Kidney (tissue), 13 donors: ENCODE measurements at regions not wholly inside any gene's neighbourhood (a gene's known extent, or its start where the extent isn't known, plus 50 kb on each side); places are given as distances from the start of the nearest gene placed in this dataset.

Experiments
- DNase-seq, 5 donors: peaks; one replicate each; pipeline ENCODE4 v3.0.0-alpha.2; 2013 to 2020
- FAIRE-seq: peaks from 2 replicates; lab custom pipeline; 2012; peaks lifted over from hg19 to GRCh38; lab: Jason Lieb, UNC
- H3K27ac ChIP-seq, 2 donors: one replicate each; pipeline ENCODE4 v1.7.0; 2013; ENCODE audit warnings: low read depth in 2 of 2, low read length in 2 of 2, inconsistent platforms in 1 of 2
- H3K27me3 ChIP-seq: one replicate; pipeline ENCODE4 v1.7.1; 2013; ENCODE audit warnings: low read length, inconsistent platforms; ENCODE audit not compliant: control insufficient read depth, insufficient read depth
- H3K36me3 ChIP-seq, 3 donors: one replicate each; pipeline versions ENCODE4 v1.7.0 to v1.7.1; 2013; ENCODE audit warnings: low read length in 3 of 3, control low read depth in 1 of 3, inconsistent platforms in 1 of 3; ENCODE audit not compliant: insufficient read depth in 3 of 3, control insufficient read depth in 2 of 3
- H3K4me1 ChIP-seq, 3 donors: one replicate each; pipeline versions ENCODE4 v1.7.0 to v1.7.1; 2013; ENCODE audit warnings: low read length in 3 of 3, inconsistent platforms in 1 of 3, low read depth in 1 of 3; ENCODE audit not compliant: control insufficient read depth in 2 of 3, insufficient read depth in 2 of 3
- H3K4me3 ChIP-seq, 3 donors: one replicate each; pipeline versions ENCODE4 v1.7.0 to v1.8.1; 2013; ENCODE audit warnings: low read length in 3 of 3, control low read depth in 1 of 3, inconsistent platforms in 1 of 3
- H3K9ac ChIP-seq, 3 donors: one replicate each; pipeline versions ENCODE4 v1.7.0 to v1.7.1; 2013; ENCODE audit warnings: low read length in 3 of 3, control low read depth in 1 of 3, inconsistent platforms in 1 of 3
- H3K9me3 ChIP-seq, 3 donors: one replicate each; pipeline versions ENCODE4 v1.7.0 to v1.7.1; 2013; ENCODE audit warnings: low read length in 3 of 3, control low read depth in 1 of 3, inconsistent platforms in 1 of 3; ENCODE audit not compliant: control insufficient read depth in 2 of 3, insufficient read depth in 1 of 3
- intact Hi-C: fragments of 100-400 bp; cut with DNase I; formaldehyde crosslinking; loops from one replicate; pipeline ENCODE4 v1.11.1; 2022
- TF ChIP-seq, protein P1 (sequence below): IDR thresholded peaks from 3 replicates; pipeline ENCODE4 v1.5.1; 2012; ENCODE audit warnings: mild to moderate bottlenecking, moderate library complexity, borderline replicate concordance; ENCODE audit not compliant: insufficient read depth; ENCODE audit errors: extremely low read depth
- donor health status: control.
- donor health status: control.
- donor health status: control.
- donor health status: control.
- donor health status: control.
- donor health status: DM: yes; HTN: yes; CAD: no.
- donor health status: Normal renal cell carcinoma (clear cell type).

DNA sequence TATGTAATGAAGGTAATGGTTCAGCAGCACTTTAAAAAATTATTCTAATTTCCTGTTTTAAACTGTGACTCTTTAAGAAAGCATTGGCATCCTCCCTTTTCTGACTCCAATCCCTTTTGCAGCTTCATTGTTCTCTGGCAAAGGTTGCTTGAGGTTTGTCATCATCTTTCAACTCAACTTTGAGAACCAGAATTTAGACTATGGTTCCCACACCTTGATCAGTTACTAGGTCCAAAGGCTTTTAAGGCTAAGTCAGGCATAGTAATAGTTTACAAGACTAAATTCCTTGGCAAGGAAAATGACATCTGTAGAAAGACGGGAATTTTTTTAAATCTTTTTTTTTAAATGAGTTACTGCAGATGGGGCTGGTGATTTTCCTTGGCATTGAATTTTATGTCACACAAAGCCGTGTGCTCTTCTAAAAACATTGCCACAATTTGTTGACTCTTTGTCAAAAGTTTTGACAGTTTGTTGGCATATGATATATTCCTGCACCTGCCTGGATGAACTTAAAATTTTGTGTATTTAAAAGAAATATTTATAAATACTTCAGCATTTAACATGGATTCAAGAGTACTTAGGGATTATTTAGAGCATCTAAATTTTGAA, 451.0 kb downstream of the MEIS1 start:
- Histone ChIP-seq H3K9me3 (peaks cover 0 to 4% (median 0%) of the 10 kb centered on the region in 3 donors), H3K27me3 (no peaks in the 10 kb centered on the region), H3K36me3 (no peaks in the 10 kb centered on the region), H3K4me1 (no peaks in the 10 kb centered on the region), H3K9ac (no peak overlapping the region), H3K4me3 (no peak overlapping the region), H3K27ac (no peak overlapping the region)
- TF ChIP-seq, protein P1, sequence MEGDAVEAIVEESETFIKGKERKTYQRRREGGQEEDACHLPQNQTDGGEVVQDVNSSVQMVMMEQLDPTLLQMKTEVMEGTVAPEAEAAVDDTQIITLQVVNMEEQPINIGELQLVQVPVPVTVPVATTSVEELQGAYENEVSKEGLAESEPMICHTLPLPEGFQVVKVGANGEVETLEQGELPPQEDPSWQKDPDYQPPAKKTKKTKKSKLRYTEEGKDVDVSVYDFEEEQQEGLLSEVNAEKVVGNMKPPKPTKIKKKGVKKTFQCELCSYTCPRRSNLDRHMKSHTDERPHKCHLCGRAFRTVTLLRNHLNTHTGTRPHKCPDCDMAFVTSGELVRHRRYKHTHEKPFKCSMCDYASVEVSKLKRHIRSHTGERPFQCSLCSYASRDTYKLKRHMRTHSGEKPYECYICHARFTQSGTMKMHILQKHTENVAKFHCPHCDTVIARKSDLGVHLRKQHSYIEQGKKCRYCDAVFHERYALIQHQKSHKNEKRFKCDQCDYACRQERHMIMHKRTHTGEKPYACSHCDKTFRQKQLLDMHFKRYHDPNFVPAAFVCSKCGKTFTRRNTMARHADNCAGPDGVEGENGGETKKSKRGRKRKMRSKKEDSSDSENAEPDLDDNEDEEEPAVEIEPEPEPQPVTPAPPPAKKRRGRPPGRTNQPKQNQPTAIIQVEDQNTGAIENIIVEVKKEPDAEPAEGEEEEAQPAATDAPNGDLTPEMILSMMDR, result no peak
- no peak for DNase-seq
- FAIRE-seq, result no peak
- intact Hi-C loops, result no loop called here

DNA sequence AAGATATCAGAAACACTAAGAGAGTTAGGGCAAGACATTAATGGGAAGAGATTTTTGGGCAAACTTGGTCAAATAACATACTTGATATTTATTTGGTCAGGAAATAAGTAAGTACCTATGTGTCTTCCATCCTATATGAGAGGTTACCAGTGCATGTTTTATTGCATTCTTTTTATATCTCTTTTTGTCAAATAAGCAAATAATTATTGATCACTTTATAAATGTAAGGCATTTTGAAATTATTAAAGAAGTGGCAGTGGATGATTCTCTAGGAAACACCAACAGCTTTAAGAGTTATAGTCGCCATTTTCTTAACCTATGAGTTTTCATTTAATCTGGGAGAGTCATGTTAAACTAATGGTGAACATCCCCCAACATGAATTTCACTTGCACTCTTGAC, 453.3 kb downstream of the MEIS1 start:
- H3K4me1 ChIP-seq, result no peaks in the 10 kb centered on the region
- no peak overlapping the region for H3K4me3 ChIP-seq
- peaks cover 0 to 4% (median 0%) of the 10 kb centered on the region in 3 donors for H3K9me3 ChIP-seq
- no peaks in the 10 kb centered on the region for H3K27me3 ChIP-seq
- H3K27ac ChIP-seq, result no peak overlapping the region
- DNase-seq, result no peak
- intact Hi-C loops, result no loop called here
- no peak for FAIRE-seq
- H3K36me3 ChIP-seq, result no peaks in the 10 kb centered on the region
- TF ChIP-seq, protein P1, result no peak
- H3K9ac ChIP-seq, result no peak overlapping the region

- Histone ChIP-seq H3K27ac (no peak overlapping the region), H3K4me3 (no peak overlapping the region), H3K9me3 (peaks cover 0 to 4% (median 0%) of the 10 kb centered on the region in 3 donors), H3K36me3 (no peaks in the 10 kb centered on the region), H3K27me3 (no peaks in the 10 kb centered on the region), H3K4me1 (no peaks in the 10 kb centered on the region), H3K9ac (no peak overlapping the region)
- FAIRE-seq (no peak), DNase-seq (no peak)
- TF ChIP-seq, protein P1, result no peak
- intact Hi-C loops, result no loop called here
Observed at GRCh38 chr2:66888791-66889631, 454.1 kb downstream of the MEIS1 start.
